ENCODE measurements at regions not wholly inside any gene's neighbourhood (a gene's known extent, or its start where the extent isn't known, plus 50 kb on each side); places are given as distances from the start of the nearest gene placed in this dataset.

DNA sequence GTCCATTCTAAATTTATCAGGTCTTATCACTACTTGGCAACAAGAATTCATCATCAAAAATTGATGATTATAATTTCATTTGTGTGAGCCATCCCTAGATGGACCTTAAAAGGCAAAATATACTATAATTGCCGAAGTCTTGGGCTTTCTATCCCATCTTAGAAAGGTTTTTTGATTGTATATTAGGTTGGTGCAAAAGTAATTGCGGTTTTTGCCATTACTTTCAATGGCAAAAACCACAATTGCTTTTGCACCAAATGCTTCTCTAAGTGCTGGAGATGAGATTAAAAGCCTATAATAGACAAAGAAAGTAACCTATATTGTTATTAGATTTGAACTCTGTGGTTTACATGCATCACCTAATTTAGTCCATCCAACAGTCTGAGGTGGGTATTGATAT lies 612.9 kb downstream of the ZNF385D start:
- ChIA-PET POLR2A (no interaction called here), CTCF (no interaction called here)
- in situ Hi-C loops (cut with HindIII; ENCODE audit: low pct_unique_long_range_greater_than_20kb, low sequenced_read_pairs), result no loop called here
- DNase-seq (ENCODE audit: low read depth, low spot score), result no peak
- Histone ChIP-seq H3K36me3 (ENCODE audit: control insufficient read depth, insufficient read depth, low read length) (no peaks in the 10 kb centered on the region), H3K4me3 (ENCODE audit: low read depth in 2 of 2, low read length in 2 of 2) (no peak overlapping the region), H3K9me3 (ENCODE audit: control insufficient read depth, insufficient read depth, low read depth, low read length) (no peaks in the 10 kb centered on the region), H3K27ac (ENCODE audit: low read length) (no peak overlapping the region), H3K4me1 (ENCODE audit: control insufficient read depth, insufficient read depth, low read length) (no peaks in the 10 kb centered on the region), H3K27me3 (ENCODE audit: control insufficient read depth, insufficient read depth, low read length) (no peaks in the 10 kb centered on the region)
- TF ChIP-seq, protein P1, sequence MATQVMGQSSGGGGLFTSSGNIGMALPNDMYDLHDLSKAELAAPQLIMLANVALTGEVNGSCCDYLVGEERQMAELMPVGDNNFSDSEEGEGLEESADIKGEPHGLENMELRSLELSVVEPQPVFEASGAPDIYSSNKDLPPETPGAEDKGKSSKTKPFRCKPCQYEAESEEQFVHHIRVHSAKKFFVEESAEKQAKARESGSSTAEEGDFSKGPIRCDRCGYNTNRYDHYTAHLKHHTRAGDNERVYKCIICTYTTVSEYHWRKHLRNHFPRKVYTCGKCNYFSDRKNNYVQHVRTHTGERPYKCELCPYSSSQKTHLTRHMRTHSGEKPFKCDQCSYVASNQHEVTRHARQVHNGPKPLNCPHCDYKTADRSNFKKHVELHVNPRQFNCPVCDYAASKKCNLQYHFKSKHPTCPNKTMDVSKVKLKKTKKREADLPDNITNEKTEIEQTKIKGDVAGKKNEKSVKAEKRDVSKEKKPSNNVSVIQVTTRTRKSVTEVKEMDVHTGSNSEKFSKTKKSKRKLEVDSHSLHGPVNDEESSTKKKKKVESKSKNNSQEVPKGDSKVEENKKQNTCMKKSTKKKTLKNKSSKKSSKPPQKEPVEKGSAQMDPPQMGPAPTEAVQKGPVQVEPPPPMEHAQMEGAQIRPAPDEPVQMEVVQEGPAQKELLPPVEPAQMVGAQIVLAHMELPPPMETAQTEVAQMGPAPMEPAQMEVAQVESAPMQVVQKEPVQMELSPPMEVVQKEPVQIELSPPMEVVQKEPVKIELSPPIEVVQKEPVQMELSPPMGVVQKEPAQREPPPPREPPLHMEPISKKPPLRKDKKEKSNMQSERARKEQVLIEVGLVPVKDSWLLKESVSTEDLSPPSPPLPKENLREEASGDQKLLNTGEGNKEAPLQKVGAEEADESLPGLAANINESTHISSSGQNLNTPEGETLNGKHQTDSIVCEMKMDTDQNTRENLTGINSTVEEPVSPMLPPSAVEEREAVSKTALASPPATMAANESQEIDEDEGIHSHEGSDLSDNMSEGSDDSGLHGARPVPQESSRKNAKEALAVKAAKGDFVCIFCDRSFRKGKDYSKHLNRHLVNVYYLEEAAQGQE (IDR thresholded peaks at IDR 0.05; ENCODE audit: insufficient read depth in 1 of 2, low read depth in 2 of 2, low read length in 1 of 2), result no peak
- TF ChIP-seq SIN3A (IDR thresholded peaks at IDR 0.05; ENCODE audit: borderline replicate concordance, insufficient read depth, low read depth, low read length) (no peak), TCF7L2 (IDR thresholded peaks at IDR 0.05; ENCODE audit: low read depth, low read length) (no peak), POLR2AphosphoS5 (IDR thresholded peaks at IDR 0.05; ENCODE audit: low read depth, low read length) (no peak)
- TF ChIP-seq, protein P2, sequence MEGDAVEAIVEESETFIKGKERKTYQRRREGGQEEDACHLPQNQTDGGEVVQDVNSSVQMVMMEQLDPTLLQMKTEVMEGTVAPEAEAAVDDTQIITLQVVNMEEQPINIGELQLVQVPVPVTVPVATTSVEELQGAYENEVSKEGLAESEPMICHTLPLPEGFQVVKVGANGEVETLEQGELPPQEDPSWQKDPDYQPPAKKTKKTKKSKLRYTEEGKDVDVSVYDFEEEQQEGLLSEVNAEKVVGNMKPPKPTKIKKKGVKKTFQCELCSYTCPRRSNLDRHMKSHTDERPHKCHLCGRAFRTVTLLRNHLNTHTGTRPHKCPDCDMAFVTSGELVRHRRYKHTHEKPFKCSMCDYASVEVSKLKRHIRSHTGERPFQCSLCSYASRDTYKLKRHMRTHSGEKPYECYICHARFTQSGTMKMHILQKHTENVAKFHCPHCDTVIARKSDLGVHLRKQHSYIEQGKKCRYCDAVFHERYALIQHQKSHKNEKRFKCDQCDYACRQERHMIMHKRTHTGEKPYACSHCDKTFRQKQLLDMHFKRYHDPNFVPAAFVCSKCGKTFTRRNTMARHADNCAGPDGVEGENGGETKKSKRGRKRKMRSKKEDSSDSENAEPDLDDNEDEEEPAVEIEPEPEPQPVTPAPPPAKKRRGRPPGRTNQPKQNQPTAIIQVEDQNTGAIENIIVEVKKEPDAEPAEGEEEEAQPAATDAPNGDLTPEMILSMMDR (IDR thresholded peaks at IDR 0.05), result no peak
- ATAC-seq, result no peak
- intact Hi-C loops (cut with micrococcal nuclease; ENCODE audit: unreplicated experiment), result no loop called here
- no TSS peak for BruUV-seq (replicated peaks)

DNA sequence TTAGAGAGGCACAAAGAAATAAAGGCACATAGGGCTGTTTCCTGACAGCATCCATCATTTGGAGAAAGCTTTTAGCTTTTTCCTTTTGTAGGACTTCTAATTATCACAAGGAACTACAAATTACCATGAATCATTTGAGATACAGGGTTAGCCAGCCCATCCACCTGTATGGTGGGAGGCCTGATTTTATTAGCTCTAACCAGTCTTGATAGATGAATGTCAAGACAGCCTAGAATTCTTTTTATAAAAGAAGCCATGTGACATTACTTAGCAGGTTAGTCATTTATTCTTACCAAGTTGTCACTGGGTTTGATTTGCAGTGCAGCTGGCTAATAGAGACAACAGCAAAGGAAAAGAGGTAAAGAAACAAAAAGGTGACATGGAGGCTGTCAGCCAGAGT lies 618.1 kb downstream of the ZNF385D start:
- H3K4me3 ChIP-seq (ENCODE audit: low read depth in 2 of 2, low read length in 2 of 2), result no peak overlapping the region
- intact Hi-C loops (cut with micrococcal nuclease; ENCODE audit: unreplicated experiment), result no loop called here
- CTCF ChIA-PET, result no interaction called here
- H3K9me3 ChIP-seq (ENCODE audit: control insufficient read depth, insufficient read depth, low read depth, low read length), result no peaks in the 10 kb centered on the region
- no peaks in the 10 kb centered on the region for H3K4me1 ChIP-seq (ENCODE audit: control insufficient read depth, insufficient read depth, low read length)
- in situ Hi-C loops (cut with HindIII; ENCODE audit: low pct_unique_long_range_greater_than_20kb, low sequenced_read_pairs), result no loop called here
- ATAC-seq (no peak), DNase-seq (ENCODE audit: low read depth, low spot score) (no peak)
- no peak overlapping the region for H3K27ac ChIP-seq (ENCODE audit: low read length)
- BruUV-seq (replicated peaks), result no TSS peak
- H3K27me3 ChIP-seq (ENCODE audit: control insufficient read depth, insufficient read depth, low read length), result no peaks in the 10 kb centered on the region
- TF ChIP-seq, protein P1 (IDR thresholded peaks at IDR 0.05; ENCODE audit: insufficient read depth in 1 of 2, low read depth in 2 of 2, low read length in 1 of 2), result no peak
- no peak for TF ChIP-seq SIN3A (IDR thresholded peaks at IDR 0.05; ENCODE audit: borderline replicate concordance, insufficient read depth, low read depth, low read length)
- TF ChIP-seq TCF7L2 (IDR thresholded peaks at IDR 0.05; ENCODE audit: low read depth, low read length), result no peak
- TF ChIP-seq, protein P2 (IDR thresholded peaks at IDR 0.05), result no peak
- no peak for TF ChIP-seq POLR2AphosphoS5 (IDR thresholded peaks at IDR 0.05; ENCODE audit: low read depth, low read length)
- no peaks in the 10 kb centered on the region for H3K36me3 ChIP-seq (ENCODE audit: control insufficient read depth, insufficient read depth, low read length)
- POLR2A ChIA-PET, result no interaction called here

Data from Panc1 (cell line).